DND-41 (cell line): ENCODE measurements at regions not wholly inside any gene's neighbourhood (a gene's known extent, or its start where the extent isn't known, plus 50 kb on each side); places are given as distances from the start of the nearest gene placed in this dataset.
"Not testable (repeated sequence)": the region's sequence is repeated elsewhere in the genome, so short reads cannot be mapped to it uniquely, and the experiment has no call there.

Source experiments
- CTCF ChIP-seq: IDR thresholded peaks from 2 replicates; pipeline ENCODE4 v1.5.1; 2012; ENCODE audit warnings: borderline replicate concordance, low read length, moderate library complexity, mild to moderate bottlenecking; ENCODE audit not compliant: poor library complexity, severe bottlenecking; ENCODE audit errors: extremely low read depth
- EZH2 ChIP-seq: IDR thresholded peaks from 3 replicates; pipeline ENCODE4 v1.6.1; 2012; ENCODE audit warnings: borderline replicate concordance, low read depth, mild to moderate bottlenecking, moderate library complexity, low read length, inconsistent platforms; ENCODE audit not compliant: severe bottlenecking

- TF ChIP-seq CTCF, EZH2: not testable (repeated sequence)
Measured at GRCh38 chr11:134982432-134982831, 570.4 kb upstream of the B3GAT1 start.
